Cardiac muscle cell (in vitro differentiated cells and primary cell): ENCODE measurements at regions not wholly inside any gene's neighbourhood (a gene's known extent, or its start where the extent isn't known, plus 50 kb on each side); places are given as distances from the start of the nearest gene placed in this dataset.

Experiments
- DNase-seq, 2 donors: peaks; one replicate each; pipeline versions ENCODE4 v3.0.0 to v3.0.0-alpha.2; 2010 to 2017; ENCODE audit warnings: low read depth in 1 of 2, low spot score in 1 of 2
- H3K27ac ChIP-seq: fragments of 200-600 bp; sonication (generic); 2 replicates; pipeline ENCODE4 v1.5.1; 2016
- H3K27me3 ChIP-seq: fragments of 200-600 bp; sonication (generic); 2 replicates; pipeline ENCODE4 v1.6.0; 2016; ENCODE audit warnings: control low read depth
- H3K36me3 ChIP-seq: fragments of 200-600 bp; sonication (generic); 2 replicates; pipeline ENCODE4 v1.5.1; 2016; ENCODE audit warnings: control low read depth
- H3K4me1 ChIP-seq: fragments of 200-600 bp; sonication (generic); 2 replicates; pipeline ENCODE4 v1.8.1; 2017; ENCODE audit warnings: low read depth, mild to moderate bottlenecking, mixed run types
- H3K4me3 ChIP-seq: fragments of 200-600 bp; sonication (generic); 2 replicates; pipeline ENCODE4 v1.5.1; 2016; ENCODE audit warnings: mild to moderate bottlenecking
- H3K9me3 ChIP-seq: fragments of 200-600 bp; sonication (generic); 2 replicates; pipeline ENCODE4 v1.5.1; 2017; ENCODE audit warnings: low read depth, mild to moderate bottlenecking, control low read depth
- TF ChIP-seq, protein P1 (sequence below): IDR thresholded peaks from 2 replicates; pipeline ENCODE4 v1.5.1; 2012; ENCODE audit warnings: low read depth, mild to moderate bottlenecking, low read length

DNA sequence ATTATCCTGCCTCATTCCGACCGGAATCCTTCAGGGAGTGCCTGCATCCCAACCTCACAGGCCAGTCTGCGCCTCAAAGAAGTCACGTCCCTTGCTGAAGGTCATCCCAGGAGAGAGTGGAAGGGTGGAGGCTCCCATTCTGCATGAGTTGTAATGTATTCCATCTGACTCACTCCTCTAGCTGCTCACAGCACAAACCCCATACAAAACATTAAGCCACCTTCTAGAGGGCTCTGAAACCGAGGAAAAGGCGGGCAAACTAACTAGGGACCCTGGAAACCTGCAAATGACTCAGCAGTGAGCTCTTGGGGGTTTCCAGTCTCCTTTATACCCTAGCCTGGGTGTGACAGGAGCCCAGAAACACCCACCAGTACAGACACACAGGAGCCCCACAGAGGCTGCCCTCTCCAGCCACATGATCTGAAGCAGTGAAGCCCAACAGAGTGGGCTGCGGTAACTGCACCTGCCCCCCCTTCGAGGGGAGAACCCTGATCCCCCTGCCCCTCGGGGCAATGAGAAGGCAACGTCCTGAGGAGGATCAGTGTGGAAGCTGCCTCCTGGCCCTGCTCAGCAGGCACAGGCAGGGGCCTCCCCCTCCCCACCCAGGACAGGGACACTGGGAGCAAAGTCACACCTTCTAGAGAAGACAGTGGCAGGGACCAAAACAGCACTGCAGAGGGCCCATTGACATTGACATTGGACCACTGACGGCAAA lies 69.3 kb upstream of the SNTG2 start:
- H3K27me3 ChIP-seq: peaks cover 29% of the 10 kb centered on the region
- no peak for DNase-seq
- no peak overlapping the region for H3K27ac ChIP-seq
- H3K4me1 ChIP-seq: peaks cover 13% of the 10 kb centered on the region
- TF ChIP-seq, protein P1, sequence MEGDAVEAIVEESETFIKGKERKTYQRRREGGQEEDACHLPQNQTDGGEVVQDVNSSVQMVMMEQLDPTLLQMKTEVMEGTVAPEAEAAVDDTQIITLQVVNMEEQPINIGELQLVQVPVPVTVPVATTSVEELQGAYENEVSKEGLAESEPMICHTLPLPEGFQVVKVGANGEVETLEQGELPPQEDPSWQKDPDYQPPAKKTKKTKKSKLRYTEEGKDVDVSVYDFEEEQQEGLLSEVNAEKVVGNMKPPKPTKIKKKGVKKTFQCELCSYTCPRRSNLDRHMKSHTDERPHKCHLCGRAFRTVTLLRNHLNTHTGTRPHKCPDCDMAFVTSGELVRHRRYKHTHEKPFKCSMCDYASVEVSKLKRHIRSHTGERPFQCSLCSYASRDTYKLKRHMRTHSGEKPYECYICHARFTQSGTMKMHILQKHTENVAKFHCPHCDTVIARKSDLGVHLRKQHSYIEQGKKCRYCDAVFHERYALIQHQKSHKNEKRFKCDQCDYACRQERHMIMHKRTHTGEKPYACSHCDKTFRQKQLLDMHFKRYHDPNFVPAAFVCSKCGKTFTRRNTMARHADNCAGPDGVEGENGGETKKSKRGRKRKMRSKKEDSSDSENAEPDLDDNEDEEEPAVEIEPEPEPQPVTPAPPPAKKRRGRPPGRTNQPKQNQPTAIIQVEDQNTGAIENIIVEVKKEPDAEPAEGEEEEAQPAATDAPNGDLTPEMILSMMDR: no peak
- no peaks in the 10 kb centered on the region for H3K9me3 ChIP-seq
- H3K4me3 ChIP-seq: no peak overlapping the region
- no peaks in the 10 kb centered on the region for H3K36me3 ChIP-seq

DNA sequence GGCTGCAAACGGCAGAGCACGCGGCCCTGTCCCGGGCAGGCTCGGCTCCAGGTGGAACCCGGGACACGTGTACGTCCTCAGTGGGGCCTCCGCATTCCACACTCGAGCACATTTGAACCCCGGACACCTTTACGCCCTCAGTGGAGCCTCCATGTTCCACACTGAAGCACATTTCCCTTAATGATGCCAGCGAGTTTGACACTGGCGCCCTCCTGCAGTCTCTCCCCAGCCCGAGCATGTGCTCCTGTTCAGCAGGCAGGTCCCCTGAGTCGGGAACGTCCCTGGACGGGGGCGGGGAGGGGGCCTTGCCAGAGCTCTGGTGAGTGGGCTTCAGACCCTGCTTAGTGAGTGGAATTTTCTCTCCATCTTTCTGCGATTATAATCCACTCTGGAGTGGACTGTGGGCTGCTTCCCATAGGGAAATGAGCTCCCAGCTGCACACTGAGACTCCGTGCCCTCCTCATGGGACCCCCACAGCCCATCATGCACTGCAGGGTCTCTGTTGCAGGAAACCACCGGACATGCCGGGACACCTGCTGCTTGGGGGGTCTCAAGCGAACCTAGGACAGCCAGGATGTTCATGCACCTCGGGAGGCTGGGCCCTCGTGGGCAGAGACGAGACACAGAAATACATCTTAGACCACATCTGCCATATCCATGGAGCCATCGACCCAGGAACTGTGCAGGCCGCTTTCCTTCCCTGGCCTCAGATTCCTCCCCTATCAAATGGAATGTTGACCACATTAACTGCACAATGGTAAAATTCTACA lies 70.3 kb upstream of the SNTG2 start:
- no peak overlapping the region for H3K4me3 ChIP-seq
- peaks cover 35% of the 10 kb centered on the region for H3K27me3 ChIP-seq
- TF ChIP-seq, protein P1: no peak
- no peak for DNase-seq
- H3K27ac ChIP-seq: no peak overlapping the region
- H3K36me3 ChIP-seq: no peaks in the 10 kb centered on the region
- peaks cover 13% of the 10 kb centered on the region for H3K4me1 ChIP-seq
- no peaks in the 10 kb centered on the region for H3K9me3 ChIP-seq

DNA sequence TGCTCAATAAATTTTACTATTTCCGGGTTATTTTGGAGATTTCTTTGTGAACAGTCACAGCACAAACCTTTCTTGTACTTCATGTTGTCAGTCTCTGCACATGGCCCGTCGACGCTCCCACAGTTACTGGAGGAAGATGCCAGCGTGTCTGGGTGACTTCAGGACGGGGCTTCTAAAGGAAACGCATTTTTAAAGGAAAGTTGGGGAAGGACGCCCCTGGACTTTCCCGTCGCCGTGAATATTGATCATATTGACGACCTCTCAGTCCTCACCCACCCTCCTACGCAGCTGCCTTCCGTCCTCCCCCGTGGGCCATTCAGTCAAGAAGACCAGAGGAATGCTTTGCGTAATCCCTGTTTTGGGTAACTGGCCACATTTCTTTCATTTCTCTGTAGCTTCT lies 71.1 kb upstream of the SNTG2 start:
- TF ChIP-seq, protein P1: no peak
- H3K27ac ChIP-seq: no peak overlapping the region
- no peak for DNase-seq
- no peak overlapping the region for H3K4me3 ChIP-seq
- H3K4me1 ChIP-seq: peaks cover 13% of the 10 kb centered on the region
- peaks cover 30% of the 10 kb centered on the region for H3K27me3 ChIP-seq
- no peaks in the 10 kb centered on the region for H3K36me3 ChIP-seq
- H3K9me3 ChIP-seq: no peaks in the 10 kb centered on the region

DNA sequence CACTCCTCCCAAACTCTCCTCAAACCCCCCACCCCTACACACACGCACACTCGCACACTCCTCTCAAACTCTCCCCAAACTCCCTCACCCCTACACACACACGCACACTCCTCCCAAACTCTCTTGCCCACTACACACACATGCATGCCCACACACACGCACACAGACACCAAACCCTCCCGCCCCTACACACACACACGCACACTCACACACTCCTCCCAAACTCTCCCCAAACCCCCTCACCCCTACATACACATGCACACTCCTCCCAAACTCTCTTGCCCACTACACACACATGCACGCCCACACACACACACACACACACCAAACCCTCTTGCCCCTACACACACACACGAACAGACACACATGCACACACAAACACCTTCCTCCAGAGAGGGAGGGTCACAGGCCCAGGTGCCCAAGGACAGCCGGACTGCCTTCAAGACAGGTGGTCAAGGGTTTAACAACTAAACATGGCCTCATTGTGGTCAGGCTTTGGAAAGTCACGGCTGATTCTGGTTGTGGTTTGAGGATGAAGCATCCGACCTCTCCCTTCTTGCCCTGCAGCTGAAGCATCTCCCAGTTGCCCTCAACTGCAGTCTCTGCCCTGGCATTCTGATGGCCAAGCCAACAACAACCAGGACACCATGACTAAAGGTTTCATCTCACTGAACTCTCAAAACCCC lies 72.3 kb upstream of the SNTG2 start:
- Histone ChIP-seq H3K27me3 (peaks cover 30% of the 10 kb centered on the region), H3K4me3 (no peak overlapping the region), H3K27ac (no peak overlapping the region), H3K9me3 (no peaks in the 10 kb centered on the region), H3K4me1 (peaks cover 13% of the 10 kb centered on the region), H3K36me3 (no peaks in the 10 kb centered on the region)
- TF ChIP-seq, protein P1: no peak
- no peak for DNase-seq

DNA sequence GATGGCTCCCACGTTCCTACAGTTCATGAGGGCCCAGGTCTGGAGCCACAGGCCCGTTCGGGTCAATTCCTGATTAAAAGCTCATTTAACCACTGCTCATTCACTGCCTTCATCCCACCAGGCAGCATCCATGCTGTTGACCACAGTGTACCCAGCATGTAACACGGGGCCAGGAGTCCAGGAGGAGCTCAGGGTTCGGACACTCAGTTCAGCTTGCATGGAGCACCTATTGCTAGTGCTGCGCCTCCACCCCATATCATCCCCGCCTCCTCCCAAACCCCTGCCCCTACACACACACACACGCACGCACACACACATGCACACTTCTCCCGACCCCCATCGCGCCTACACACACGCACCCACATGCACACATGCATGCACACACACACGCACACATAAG lies 72.9 kb upstream of the SNTG2 start:
- Histone ChIP-seq H3K27ac (no peak overlapping the region), H3K9me3 (no peaks in the 10 kb centered on the region), H3K4me3 (no peak overlapping the region), H3K4me1 (peaks cover 13% of the 10 kb centered on the region), H3K36me3 (no peaks in the 10 kb centered on the region), H3K27me3 (peaks cover 33% of the 10 kb centered on the region)
- no peak for DNase-seq
- TF ChIP-seq, protein P1: no peak
